IMR-90 (cell line): ENCODE measurements at regions not wholly inside any gene's neighbourhood (a gene's known extent, or its start where the extent isn't known, plus 50 kb on each side); places are given as distances from the start of the nearest gene placed in this dataset.

ENCODE experiments used
- ATAC-seq: fragments of 200-7000 bp; cut with Tn5 transposase; 2 replicates; pipeline ENCODE4 v1.9.1; 2020; ENCODE audit warnings: low read depth, mild to moderate bottlenecking, moderate library complexity
- BruUV-seq: library from RNA; stranded (reverse); fragments of 400-500 nt; replicated peaks from 2 replicates; lab custom pipeline; 2021; lab: Mats Ljungman, UMichigan
- CTCF ChIA-PET: fragments of 300-600 bp; formaldehyde crosslinking; extraction: SDS; loops from one replicate; lab custom pipeline; 2021; ENCODE audit warnings: antibody characterized with exemption; lab: Yijun Ruan, JAX
- POLR2A ChIA-PET: fragments of 300-600 bp; sonication (Branson Sonifier 250); formaldehyde crosslinking; loops from one replicate; lab custom pipeline; 2022; ENCODE audit warnings: antibody characterized with exemption; ENCODE audit not compliant: unreplicated experiment; lab: Charles Lee
- DNase-seq: peaks from one replicate; pipeline ENCODE4 v3.0.0; 2013
- H2AFZ ChIP-seq: replicated peaks from 2 replicates; pipeline ENCODE3; 2013; ENCODE audit warnings: low read length, mild to moderate bottlenecking; ENCODE audit not compliant: poor library complexity
- H2AK5ac ChIP-seq: 2 replicates; pipeline ENCODE4 v1.6.1; 2013; ENCODE audit warnings: low read depth, low read length, inconsistent platforms
- H2AK9ac ChIP-seq: replicated peaks from 2 replicates; pipeline ENCODE3; 2013; ENCODE audit warnings: mild to moderate bottlenecking, low read depth, low read length, moderate library complexity; ENCODE audit not compliant: poor library complexity
- H2BK120ac ChIP-seq: 2 replicates; pipeline ENCODE4 v1.6.1; 2013; ENCODE audit warnings: low read depth, low read length, inconsistent platforms
- H2BK15ac ChIP-seq: 3 replicates; pipeline ENCODE4 v1.6.1; 2013; ENCODE audit warnings: low read depth, low read length, inconsistent platforms
- H2BK20ac ChIP-seq: 2 replicates; pipeline ENCODE4 v1.6.1; 2013; ENCODE audit warnings: low read depth, mild to moderate bottlenecking, inconsistent platforms, low read length, moderate library complexity
- H2BK5ac ChIP-seq: 2 replicates; pipeline ENCODE4 v1.6.1; 2013; ENCODE audit warnings: mild to moderate bottlenecking, low read depth, low read length, inconsistent platforms; ENCODE audit not compliant: poor library complexity, severe bottlenecking
- H3K14ac ChIP-seq: replicated peaks from 2 replicates; pipeline ENCODE4 v1.6.1; 2013; ENCODE audit warnings: low read depth, low read length, inconsistent platforms
- H3K18ac ChIP-seq: 2 replicates; pipeline ENCODE4 v1.6.1; 2013; ENCODE audit warnings: low read depth, low read length, control low read depth
- H3K23ac ChIP-seq: 2 replicates; pipeline ENCODE4 v1.6.1; 2013; ENCODE audit warnings: low read depth, low read length, inconsistent platforms
- H3K27ac ChIP-seq: 2 replicates; pipeline ENCODE4 v1.5.1; 2013; ENCODE audit warnings: mild to moderate bottlenecking, control low read depth, low read length; ENCODE audit not compliant: insufficient read depth
- H3K27me3 ChIP-seq: 2 replicates; pipeline ENCODE4 v1.6.1; 2013; ENCODE audit warnings: low read length; ENCODE audit not compliant: control insufficient read depth, insufficient read depth
- H3K36me3 ChIP-seq: 2 replicates; pipeline ENCODE4 v1.6.1; 2013; ENCODE audit warnings: low read length, mixed read lengths; ENCODE audit not compliant: control insufficient read depth, insufficient read depth
- H3K4ac ChIP-seq: 2 replicates; pipeline ENCODE4 v1.6.1; 2013; ENCODE audit warnings: low read depth, low read length, inconsistent platforms
- H3K4me1 ChIP-seq: 2 replicates; pipeline ENCODE4 v1.6.1; 2013; ENCODE audit warnings: low read length, mixed read lengths; ENCODE audit not compliant: control insufficient read depth, insufficient read depth
- H3K4me2 ChIP-seq: 2 replicates; pipeline ENCODE4 v1.6.1; 2013; ENCODE audit warnings: low read depth, mild to moderate bottlenecking, control low read depth, low read length, moderate library complexity
- H3K4me3 ChIP-seq: 2 replicates; pipeline ENCODE4 v1.5.1; 2013; ENCODE audit warnings: low read depth, mild to moderate bottlenecking, control low read depth, low read length, moderate library complexity; ENCODE audit not compliant: insufficient read depth
- H3K56ac ChIP-seq: 2 replicates; pipeline ENCODE4 v1.6.1; 2013; ENCODE audit warnings: low read length, inconsistent platforms; ENCODE audit not compliant: insufficient read depth; ENCODE audit errors: extremely low read depth
- H3K79me1 ChIP-seq, 2 experiments: 2 replicates each; pipeline ENCODE4 v1.6.1; 2013; ENCODE audit warnings: low read length in 2 of 2, inconsistent platforms in 1 of 2, low read depth in 1 of 2
- H3K9ac ChIP-seq: 2 replicates; pipeline ENCODE4 v1.6.1; 2013; ENCODE audit warnings: low read depth, low read length, control low read depth
- H3K9me1 ChIP-seq: 2 replicates; pipeline ENCODE4 v1.6.1; 2013; ENCODE audit warnings: low read length, inconsistent platforms; ENCODE audit not compliant: insufficient read depth
- H3K9me3 ChIP-seq: 2 replicates; pipeline ENCODE4 v1.6.1; 2013; ENCODE audit warnings: low read length; ENCODE audit not compliant: control insufficient read depth, insufficient read depth
- H4K20me1 ChIP-seq: 2 replicates; pipeline ENCODE4 v1.6.1; 2013; ENCODE audit warnings: low read length, inconsistent platforms; ENCODE audit not compliant: insufficient read depth
- H4K5ac ChIP-seq: 2 replicates; pipeline ENCODE4 v1.6.1; 2013; ENCODE audit warnings: mild to moderate bottlenecking, low read depth, low read length, control low read depth
- H4K8ac ChIP-seq, 2 experiments: 2 replicates each; pipeline ENCODE4 v1.6.1; 2013; ENCODE audit warnings: low read depth in 2 of 2, low read length in 2 of 2, control low read depth in 1 of 2, inconsistent platforms in 1 of 2
- H4K91ac ChIP-seq: 2 replicates; pipeline ENCODE4 v1.6.1; 2013; ENCODE audit warnings: low read depth, low read length, inconsistent platforms; ENCODE audit not compliant: insufficient read depth
- MAFK ChIP-seq: IDR thresholded peaks from 2 replicates; pipeline ENCODE4 v1.6.1; 2012; ENCODE audit warnings: low read depth, low read length, improper control_type of control experiment
- MAZ ChIP-seq: IDR thresholded peaks from 2 replicates; pipeline ENCODE4 v1.6.1; 2012; ENCODE audit warnings: low read depth, mild to moderate bottlenecking, low read length, improper control_type of control experiment, moderate library complexity, borderline replicate concordance
- MXI1 ChIP-seq: IDR thresholded peaks from 2 replicates; pipeline ENCODE4 v1.6.1; 2012; ENCODE audit warnings: low read depth, mild to moderate bottlenecking, low read length, moderate library complexity, borderline replicate concordance
- NFE2L2 ChIP-seq: fragments of 150-350 bp; IDR thresholded peaks from 2 replicates; pipeline ENCODE4 v1.6.1; 2016; ENCODE audit warnings: low read depth, mild to moderate bottlenecking, low read length
- RCOR1 ChIP-seq: IDR thresholded peaks from 2 replicates; pipeline ENCODE4 v1.6.1; 2012; ENCODE audit warnings: mild to moderate bottlenecking, low read length, improper control_type of control experiment; ENCODE audit not compliant: insufficient replicate concordance
- RFX5 ChIP-seq: IDR thresholded peaks from 2 replicates; pipeline ENCODE4 v1.8.0; 2012; ENCODE audit warnings: low read depth, mild to moderate bottlenecking, low read length, moderate library complexity
- SMC3 ChIP-seq: fragments of 150-350 bp; IDR thresholded peaks from 2 replicates; pipeline ENCODE4 v1.6.1; 2016; ENCODE audit warnings: low read depth, mild to moderate bottlenecking, antibody characterized with exemption, low read length, moderate library complexity
- WGBS, 2 experiments: methylation state at CpG; one replicate each; pipeline versions ENCODE4 v1.1.5 to v1.1.7; 2013; ENCODE audit warnings: missing lambda C conversion rate in 2 of 2; ENCODE audit not compliant: insufficient read length in 1 of 2; ENCODE audit errors: extremely low coverage in 2 of 2; 5-methylcytosine and 5-hydroxymethylcytosine counted together
- dilution Hi-C: fragments of 300-500 bp; cut with HindIII; formaldehyde crosslinking; loops from one replicate; pipeline ENCODE4 v1.14.3; 2018; ENCODE audit warnings: low sequenced_read_pairs; ENCODE audit not compliant: unreplicated experiment
- in situ Hi-C: fragments of 300-500 bp; cut with MboI; formaldehyde crosslinking; loops from 3 replicates; pipeline ENCODE4 v1.14.3; 2019; ENCODE audit warnings: low sequenced_read_pairs, inconsistent platforms, mixed read lengths
- intact Hi-C: fragments of 100-400 bp; cut with micrococcal nuclease; formaldehyde crosslinking; loops from 2 replicates; pipeline ENCODE4 v1.10.0; 2022

DNA sequence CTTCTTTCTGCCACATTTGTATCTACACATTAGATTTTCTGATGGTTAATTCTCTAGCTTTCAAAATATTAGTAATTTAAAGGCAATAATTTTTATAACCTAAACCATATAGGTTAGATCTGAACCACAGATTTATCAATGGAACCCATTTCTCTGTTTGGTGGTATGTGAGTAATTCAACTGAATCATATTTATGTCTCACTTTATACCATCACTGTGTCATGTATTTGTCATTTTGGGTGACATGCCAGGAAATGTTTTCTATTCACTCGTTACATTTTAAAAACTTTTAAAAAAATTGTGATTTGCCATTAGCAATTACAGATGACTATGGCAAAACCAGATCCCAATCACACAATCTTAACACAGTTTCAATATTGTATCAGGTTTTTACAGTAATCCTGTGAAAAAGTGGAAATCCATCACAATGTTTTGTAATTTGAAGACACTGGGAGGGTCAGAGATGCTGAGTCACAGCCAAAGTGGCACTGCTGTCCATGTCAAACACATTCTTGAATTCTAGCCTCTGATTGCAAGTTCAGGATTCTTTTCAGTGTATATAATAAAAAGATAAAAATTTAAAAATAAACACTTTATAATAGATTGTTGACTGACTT lies 356.0 kb upstream of the RBMS3 start:
- no peak overlapping the region for H3K4me2 ChIP-seq
- CTCF ChIA-PET, result no interaction called here
- intact Hi-C loops, result no loop called here

More for the DNA sequence above, 356.0 kb upstream of the RBMS3 start:
- H2BK120ac ChIP-seq, result no peak overlapping the region
- POLR2A ChIA-PET, result no interaction called here
- no peaks in the 10 kb centered on the region for H3K36me3 ChIP-seq
- H2AK9ac ChIP-seq, result no peak overlapping the region
- H2AK5ac ChIP-seq, result no peak overlapping the region
- no peak overlapping the region for H3K4me3 ChIP-seq
- H4K8ac ChIP-seq, result no peak overlapping the region
- no peaks in the 10 kb centered on the region for H4K20me1 ChIP-seq
- no TSS peak for BruUV-seq
- no peaks in the 10 kb centered on the region for H3K4me1 ChIP-seq
- no peak overlapping the region for H4K5ac ChIP-seq
- in situ Hi-C loops, result no loop called here
- no peak overlapping the region for H3K56ac ChIP-seq
- TF ChIP-seq MAFK (no peak), RCOR1 (no peak), SMC3 (no peak), NFE2L2 (no peak), MXI1 (no peak), RFX5 (no peak), MAZ (no peak)
- H2BK5ac ChIP-seq, result no peak overlapping the region
- H2AFZ ChIP-seq, result no peak overlapping the region
- no peak overlapping the region for H4K91ac ChIP-seq
- H3K18ac ChIP-seq, result no peak overlapping the region
- no peaks in the 10 kb centered on the region for H3K27me3 ChIP-seq
- no peak overlapping the region for H3K4ac ChIP-seq
- no peaks in the 10 kb centered on the region for H3K9me3 ChIP-seq
- H3K9me1 ChIP-seq, result 0 out of 2 replicates have a peak, but pooled peaks cover 4% of the 10 kb centered on the region
- no peak overlapping the region for H2BK20ac ChIP-seq
- no CpG with 5 or more reads among the region's 1 CpG for WGBS, 2 experiments
- no peak overlapping the region for H2BK15ac ChIP-seq
- no peak overlapping the region for H3K14ac ChIP-seq
- no peak overlapping the region for H3K9ac ChIP-seq
- dilution Hi-C loops, result no loop called here
- no peak overlapping the region for H3K27ac ChIP-seq
- H3K23ac ChIP-seq, result no peak overlapping the region
- no peaks in the 10 kb centered on the region for H3K79me1 ChIP-seq
- ATAC-seq (no peak), DNase-seq (no peak)
